GM19023 (cell line): ENCODE measurements at regions not wholly inside any gene's neighbourhood (a gene's known extent, or its start where the extent isn't known, plus 50 kb on each side); places are given as distances from the start of the nearest gene placed in this dataset.

Source experiments
- ATAC-seq: cut with Tn5 transposase; IDR thresholded peaks from one replicate; pipeline ENCODE4 v1.9.1; 2021; ENCODE audit warnings: mild to moderate bottlenecking, moderate library complexity; ENCODE audit not compliant: unreplicated experiment

- no peak for ATAC-seq
Observed at GRCh38 chr4:14272206-14272605, 644.7 kb upstream of the BOD1L1 start.

- ATAC-seq, result no peak
Observed at GRCh38 chr4:14277505-14277904, 650.0 kb upstream of the BOD1L1 start.

- ATAC-seq, result no peak
Observed at GRCh38 chr4:14280567-14280966, 653.0 kb upstream of the BOD1L1 start.

- no peak for ATAC-seq
Observed at GRCh38 chr4:14284578-14284977, 657.1 kb upstream of the BOD1L1 start.

- no peak for ATAC-seq
Observed at GRCh38 chr4:14289708-14290107, 662.2 kb upstream of the BOD1L1 start.

GRCh38 chr4:14293582-14293981, 666.1 kb upstream of the BOD1L1 start:
- ATAC-seq, result no peak

- ATAC-seq, result no peak
Observed at GRCh38 chr4:14294611-14295010, 667.1 kb upstream of the BOD1L1 start.

- no peak for ATAC-seq
Observed at GRCh38 chr4:14299166-14299565, 671.6 kb upstream of the BOD1L1 start.

- ATAC-seq, result no peak
Observed at GRCh38 chr4:14302021-14302420, 674.5 kb upstream of the BOD1L1 start.

GRCh38 chr4:14303856-14304255, 676.3 kb upstream of the BOD1L1 start:
- ATAC-seq, result no peak

GRCh38 chr4:14308229-14308651, 680.7 kb upstream of the BOD1L1 start:
- no peak for ATAC-seq

GRCh38 chr4:14309431-14309830, 681.9 kb upstream of the BOD1L1 start:
- no peak for ATAC-seq

GRCh38 chr4:14313757-14314156, 686.2 kb upstream of the BOD1L1 start:
- no peak for ATAC-seq

GRCh38 chr4:14315129-14315528, 687.2 kb upstream of the CPEB2 start:
- no peak for ATAC-seq

GRCh38 chr4:14317351-14317750, 684.9 kb upstream of the CPEB2 start:
- no peak for ATAC-seq

- no peak for ATAC-seq
Observed at GRCh38 chr4:14318671-14319070, 683.6 kb upstream of the CPEB2 start.

- ATAC-seq, result no peak
Observed at GRCh38 chr4:14321723-14322122, 680.6 kb upstream of the CPEB2 start.

GRCh38 chr4:14323191-14323590, 679.1 kb upstream of the CPEB2 start:
- no peak for ATAC-seq

GRCh38 chr4:14329228-14329627, 673.1 kb upstream of the CPEB2 start:
- ATAC-seq, result no peak

GRCh38 chr4:14333616-14334015, 668.7 kb upstream of the CPEB2 start:
- ATAC-seq, result no peak

GRCh38 chr4:14334166-14334565, 668.1 kb upstream of the CPEB2 start:
- no peak for ATAC-seq

- no peak for ATAC-seq
Observed at GRCh38 chr4:14335872-14336271, 666.4 kb upstream of the CPEB2 start.

GRCh38 chr4:14336656-14337055, 665.6 kb upstream of the CPEB2 start:
- no peak for ATAC-seq
